Heart right ventricle (tissue), 16 donors: ENCODE measurements at regions not wholly inside any gene's neighbourhood (a gene's known extent, or its start where the extent isn't known, plus 50 kb on each side); places are given as distances from the start of the nearest gene placed in this dataset.
"Not testable (repeated sequence)": the region's sequence is repeated elsewhere in the genome, so short reads cannot be mapped to it uniquely, and the experiment has no call there.

Experiments
- ATAC-seq, 8 donors: fragments of 200-7000 bp; cut with Tn5 transposase; one replicate each; pipeline ENCODE4 v1.9.1; 2020; ENCODE audit warnings: mild to moderate bottlenecking in 8 of 8, moderate library complexity in 8 of 8, moderate number of reproducible peaks in 1 of 8
- DNase-seq, 2 donors: peaks; one replicate each; pipeline ENCODE4 v3.0.0-alpha.2; 2020
- H3K27ac ChIP-seq, 10 donors: fragments of 200-600 bp; sonication (generic) in 2 of 10; one replicate each; pipeline versions ENCODE4 v1.5.0 to v1.8.0; 2020 to 2022; ENCODE audit warnings: mild to moderate bottlenecking in 3 of 10
- H3K27me3 ChIP-seq, 7 donors: fragments of 200-600 bp; one replicate each; pipeline ENCODE4 v1.8.0; 2021 to 2022; ENCODE audit warnings: mild to moderate bottlenecking in 2 of 7
- H3K36me3 ChIP-seq, 9 donors: fragments of 200-600 bp; sonication (generic) in 1 of 9; one replicate each; pipeline versions ENCODE4 v1.5.0 to v1.8.0; 2020 to 2022; ENCODE audit warnings: mild to moderate bottlenecking in 2 of 9
- H3K4me1 ChIP-seq, 9 donors: fragments of 200-600 bp; sonication (generic) in 1 of 9; one replicate each; pipeline versions ENCODE4 v1.5.0 to v1.8.0; 2020 to 2022; ENCODE audit warnings: mild to moderate bottlenecking in 4 of 9
- H3K4me3 ChIP-seq, 10 donors: fragments of 200-600 bp; sonication (generic) in 2 of 10; one replicate each; pipeline versions ENCODE4 v1.5.0 to v1.8.0; 2020 to 2022; ENCODE audit warnings: mild to moderate bottlenecking in 7 of 10, moderate library complexity in 2 of 10
- H3K9me3 ChIP-seq, 11 donors: fragments of 200-600 bp in 10 of 11; sonication (generic) in 2 of 11; one replicate each; pipeline versions ENCODE4 v1.5.0 to v1.8.0; 2013 to 2022; ENCODE audit warnings: mild to moderate bottlenecking in 2 of 11, control low read depth in 1 of 11, moderate library complexity in 1 of 11
- CTCF ChIP-seq, 9 donors: fragments of 200-600 bp; sonication (generic) in 2 of 9; IDR thresholded peaks; one replicate each; pipeline versions ENCODE4 v1.5.0 to v1.8.0; 2021 to 2022; ENCODE audit warnings: antibody characterized with exemption in 9 of 9, mild to moderate bottlenecking in 5 of 9, moderate library complexity in 1 of 9
- WGBS, 2 donors: extraction: QIAGEN DNeasy Blood & Tissue Kit; methylation state at CpG; one replicate each; pipeline ENCODE4 v1.1.7; 2013; ENCODE audit warnings: inconsistent platforms in 1 of 2; 5-methylcytosine and 5-hydroxymethylcytosine counted together
- intact Hi-C, 10 donors: fragments of 100-400 bp; cut with DNase I; formaldehyde crosslinking; loops; one replicate each; pipeline versions ENCODE4 v1.11.1 to v1.14.2; 2022
- donor health status: Arrhythmogenic right ventricular cardiomyopathy.
- donor health status: ischemic (EF 13 %, LVEDD 7.1; RV severe dilation, severe dysfunction).
- donor health status: healthy with polysubstance abuse.
- donor health status: DM: no; HTN: yes; CAD: no.
- donor health status: DM: no; HTN: no; CAD: no.
- donor health status: ischemic (EF 25% LVEDD 6.9; RV normal size, moderate dysfunction).
- donor health status: ischemic (EF 25% LVEDD 5.7; RV mildly dilated, moderate dysfunction).
- donor health status: healthy.
- donor health status: DM: yes; HTN: yes; CAD: no.
- donor health status: Ischemic cardiomyopathy.
- donor health status: ischemic (EF 35%, LVEDD 5.7; RV mildly dilated, moderate dysfunction).
- donor health status: nonischemic (EF 11% LVEDD 7.7; RV severe dilation, severe dysfunction).
- donor health status: DM: yes; HTN: yes; CAD: no.
- donor health status: PGD.
- donor health status: ischemic (EF 29% LVEDD 5.4; RV normal size, mild dysfunction).
- donor health status: nonischemic (EF 23%, LVEDD 6.1; RV moderate dilation, normal function).

- H3K27me3 ChIP-seq, ATAC-seq, H3K4me1 ChIP-seq, DNase-seq, intact Hi-C loops, H3K36me3 ChIP-seq, H3K4me3 ChIP-seq, H3K27ac ChIP-seq: not testable (repeated sequence)
- H3K9me3 ChIP-seq: peaks cover 0 to 50% (median 0%) of the 10 kb centered on the region in 11 donors
- WGBS, 2 donors: 56 to 64% methylated on average over 5 of the region's 5 CpGs
Observed at GRCh38 chr13:18238586-18238985, 943.0 kb downstream of the TUBA3C start.

- 84 to 96% methylated on average over 34 of the region's 34 CpGs for WGBS, 2 donors
- Histone ChIP-seq H3K27me3 (no peaks in the 10 kb centered on the region), H3K4me1 (no peaks in the 10 kb centered on the region), H3K27ac (no peak overlapping the region), H3K36me3 (no peaks in the 10 kb centered on the region), H3K9me3 (peaks cover 0 to 66% (median 0%) of the 10 kb centered on the region in 11 donors), H3K4me3 (no peak overlapping the region)
- ATAC-seq: no peak
- no peak for DNase-seq
- intact Hi-C loops: no loop called here
- no peak for TF ChIP-seq CTCF (IDR thresholded peaks at IDR 0.05)
Observed at GRCh38 chr13:18236528-18236815, 945.2 kb downstream of the TUBA3C start.

- H3K4me3 ChIP-seq: no peak overlapping the region
- no peak overlapping the region for H3K27ac ChIP-seq
- DNase-seq (no peak), ATAC-seq (no peak)
- peaks cover 0 to 63% (median 0%) of the 10 kb centered on the region in 11 donors for H3K9me3 ChIP-seq
- no peaks in the 10 kb centered on the region for H3K36me3 ChIP-seq
- no peaks in the 10 kb centered on the region for H3K4me1 ChIP-seq
- intact Hi-C loops: no loop called here
- H3K27me3 ChIP-seq: no peaks in the 10 kb centered on the region
- WGBS, 2 donors: 93 to 97% methylated on average over 94 of the region's 94 CpGs
- no peak for TF ChIP-seq CTCF (IDR thresholded peaks at IDR 0.05)
Observed at GRCh38 chr13:18235756-18236527, 945.7 kb downstream of the TUBA3C start.

- no peak overlapping the region for H3K4me3 ChIP-seq
- no peak for TF ChIP-seq CTCF (IDR thresholded peaks at IDR 0.05)
- intact Hi-C loops: no loop called here
- no peak overlapping the region for H3K27ac ChIP-seq
- DNase-seq (no peak), ATAC-seq (no peak)
- H3K36me3 ChIP-seq: no peaks in the 10 kb centered on the region
- no peaks in the 10 kb centered on the region for H3K27me3 ChIP-seq
- WGBS, 2 donors: 95 to 97% methylated on average over 47 of the region's 47 CpGs
- no peaks in the 10 kb centered on the region for H3K4me1 ChIP-seq
- peaks cover 0 to 60% (median 0%) of the 10 kb centered on the region in 11 donors for H3K9me3 ChIP-seq
Observed at GRCh38 chr13:18235172-18235571, 946.5 kb downstream of the TUBA3C start.

GRCh38 chr13:18234451-18234850 is 947.2 kb downstream of the TUBA3C start:
- H3K27ac ChIP-seq, ATAC-seq, H3K36me3 ChIP-seq, H3K4me3 ChIP-seq, H3K4me1 ChIP-seq, H3K27me3 ChIP-seq, DNase-seq, intact Hi-C loops: not testable (repeated sequence)
- H3K9me3 ChIP-seq: peaks cover 0 to 60% (median 0%) of the 10 kb centered on the region in 11 donors
- WGBS, 2 donors: 96 to 98% methylated on average over 47 to 56 of the region's 56 CpGs
